NT2/D1 (cell line): ENCODE measurements at regions not wholly inside any gene's neighbourhood (a gene's known extent, or its start where the extent isn't known, plus 50 kb on each side); places are given as distances from the start of the nearest gene placed in this dataset.

Experiments used
- DNase-seq: peaks from one replicate; pipeline ENCODE4 v3.0.0-alpha.2; 2011; ENCODE audit warnings: low read depth, low spot score
- H3K27me3 ChIP-seq: 2 replicates; pipeline ENCODE4 v1.6.0; 2011; ENCODE audit warnings: mild to moderate bottlenecking; ENCODE audit not compliant: insufficient read length, insufficient read depth
- H3K36me3 ChIP-seq: 2 replicates; pipeline ENCODE4 v1.6.1; 2011; ENCODE audit warnings: mild to moderate bottlenecking, low read length, mixed read lengths; ENCODE audit not compliant: insufficient read depth, insufficient read length
- H3K4me1 ChIP-seq: 2 replicates; pipeline ENCODE4 v1.5.1; 2011; ENCODE audit not compliant: insufficient read depth, insufficient read length
- H3K4me3 ChIP-seq: 2 replicates; pipeline ENCODE4 v1.5.1; 2011; ENCODE audit warnings: low read depth; ENCODE audit not compliant: insufficient read length
- H3K9ac ChIP-seq: 2 replicates; pipeline ENCODE4 v1.6.0; 2011; ENCODE audit warnings: low read depth; ENCODE audit not compliant: insufficient read length
- H3K9me3 ChIP-seq: 2 replicates; pipeline ENCODE4 v1.5.1; 2011; ENCODE audit warnings: mild to moderate bottlenecking, low read length; ENCODE audit not compliant: insufficient read depth
- SUZ12 ChIP-seq: IDR thresholded peaks from 2 replicates; pipeline ENCODE4 v1.6.1; 2011; ENCODE audit not compliant: insufficient read length, insufficient read depth; ENCODE audit errors: extremely low read depth
- YY1 ChIP-seq: IDR thresholded peaks from 2 replicates; pipeline ENCODE4 v1.6.1; 2011; ENCODE audit not compliant: insufficient read length, insufficient read depth
- ZNF274 ChIP-seq: IDR thresholded peaks from 2 replicates; pipeline ENCODE4 v1.6.1; 2011; ENCODE audit warnings: mild to moderate bottlenecking, low read depth, low read length

- no peaks in the 10 kb centered on the region for H3K4me1 ChIP-seq
- no peak overlapping the region for H3K4me3 ChIP-seq
- DNase-seq: no peak
- H3K9me3 ChIP-seq: no peaks in the 10 kb centered on the region
- H3K36me3 ChIP-seq: no peaks in the 10 kb centered on the region
- TF ChIP-seq YY1 (no peak), SUZ12 (no peak), ZNF274 (no peak)
- no peak overlapping the region for H3K9ac ChIP-seq
- no peaks in the 10 kb centered on the region for H3K27me3 ChIP-seq
Observed at GRCh38 chrX:79263550-79263949, 103.6 kb downstream of the ITM2A start.

GRCh38 chrX:79259073-79259689, 108.0 kb downstream of the ITM2A start:
- no peaks in the 10 kb centered on the region for H3K4me1 ChIP-seq
- no peaks in the 10 kb centered on the region for H3K36me3 ChIP-seq
- DNase-seq: no peak
- no peak overlapping the region for H3K9ac ChIP-seq
- no peaks in the 10 kb centered on the region for H3K9me3 ChIP-seq
- no peaks in the 10 kb centered on the region for H3K27me3 ChIP-seq
- H3K4me3 ChIP-seq: no peak overlapping the region
- TF ChIP-seq SUZ12 (no peak), ZNF274 (no peak), YY1 (no peak)

- Histone ChIP-seq H3K9me3 (no peaks in the 10 kb centered on the region), H3K27me3 (no peaks in the 10 kb centered on the region), H3K4me1 (no peaks in the 10 kb centered on the region), H3K36me3 (no peaks in the 10 kb centered on the region), H3K9ac (no peak overlapping the region), H3K4me3 (no peak overlapping the region)
- TF ChIP-seq ZNF274 (no peak), YY1 (no peak), SUZ12 (no peak)
- no peak for DNase-seq
Observed at GRCh38 chrX:79243691-79244090, 99.2 kb downstream of the GPR174 start.

- TF ChIP-seq ZNF274: no peak
- TF ChIP-seq YY1: no peak
- peaks cover 5% of the 10 kb centered on the region; the same call in 1 of the 2 replicates for H3K9me3 ChIP-seq
Observed at GRCh38 chrX:79235899-79236298, 91.4 kb downstream of the GPR174 start.

GRCh38 chrX:79231662-79232061, 87.2 kb downstream of the GPR174 start:
- no peak overlapping the region for H3K4me3 ChIP-seq
- no peak overlapping the region for H3K9ac ChIP-seq
- no peaks in the 10 kb centered on the region for H3K4me1 ChIP-seq
- no peak for TF ChIP-seq SUZ12
- TF ChIP-seq YY1: no peak
- no peak for TF ChIP-seq ZNF274
- H3K36me3 ChIP-seq: no peaks in the 10 kb centered on the region
- no peaks in the 10 kb centered on the region for H3K27me3 ChIP-seq
- H3K9me3 ChIP-seq: peaks cover 3% of the 10 kb centered on the region; the same call in 1 of the 2 replicates
- no peak for DNase-seq

More at GRCh38 chrX:79235899-79236298, 91.4 kb downstream of the GPR174 start:
- no peaks in the 10 kb centered on the region for H3K27me3 ChIP-seq
- no peaks in the 10 kb centered on the region for H3K36me3 ChIP-seq
- no peak overlapping the region for H3K4me3 ChIP-seq
- H3K4me1 ChIP-seq: no peaks in the 10 kb centered on the region
- DNase-seq: no peak
- no peak overlapping the region for H3K9ac ChIP-seq
